GM18873 (cell line): ENCODE measurements at regions not wholly inside any gene's neighbourhood (a gene's known extent, or its start where the extent isn't known, plus 50 kb on each side); places are given as distances from the start of the nearest gene placed in this dataset.

ENCODE experiments used
- ATAC-seq: cut with Tn5 transposase; IDR thresholded peaks from one replicate; pipeline ENCODE4 v1.9.1; 2021; ENCODE audit warnings: mild to moderate bottlenecking, moderate library complexity, moderate number of reproducible peaks; ENCODE audit not compliant: unreplicated experiment, low FRiP score

- ATAC-seq = no peak
Measured at GRCh38 chr18:46401486-46402070, 255.4 kb downstream of the LOXHD1 start.

- ATAC-seq = no peak
Measured at GRCh38 chr18:46402396-46402795, 254.6 kb downstream of the LOXHD1 start.

GRCh38 chr18:46402945-46403344 lies 254.1 kb downstream of the LOXHD1 start:
- no peak for ATAC-seq

GRCh38 chr18:46405832-46406538 lies 251.0 kb downstream of the LOXHD1 start:
- ATAC-seq = no peak

GRCh38 chr18:46406539-46406932 lies 250.5 kb downstream of the LOXHD1 start:
- no peak for ATAC-seq

- no peak for ATAC-seq
Measured at GRCh38 chr18:46407486-46408166, 249.4 kb downstream of the LOXHD1 start.

- no peak for ATAC-seq
Measured at GRCh38 chr18:46408334-46408987, 248.6 kb downstream of the LOXHD1 start.

GRCh38 chr18:46411191-46411828 lies 245.7 kb downstream of the LOXHD1 start:
- ATAC-seq = no peak

GRCh38 chr18:46411867-46412690 lies 244.9 kb downstream of the LOXHD1 start:
- ATAC-seq = no peak

GRCh38 chr18:46412916-46413315 lies 244.1 kb downstream of the LOXHD1 start:
- no peak for ATAC-seq

GRCh38 chr18:46413684-46414083 lies 243.3 kb downstream of the LOXHD1 start:
- ATAC-seq = no peak

- ATAC-seq = no peak
Measured at GRCh38 chr18:46414863-46415262, 242.2 kb downstream of the LOXHD1 start.

- no peak for ATAC-seq
Measured at GRCh38 chr18:46415532-46416252, 241.3 kb downstream of the LOXHD1 start.

GRCh38 chr18:46416706-46417638 lies 240.0 kb downstream of the LOXHD1 start:
- ATAC-seq = no peak

GRCh38 chr18:46418663-46419260 lies 238.3 kb downstream of the LOXHD1 start:
- ATAC-seq = no peak

GRCh38 chr18:46419391-46420141 lies 237.5 kb downstream of the LOXHD1 start:
- no peak for ATAC-seq

- ATAC-seq = no peak
Measured at GRCh38 chr18:46421973-46422551, 235.0 kb downstream of the LOXHD1 start.
